ENCODE measurements at regions not wholly inside any gene's neighbourhood (a gene's known extent, or its start where the extent isn't known, plus 50 kb on each side); places are given as distances from the start of the nearest gene placed in this dataset.

DNA sequence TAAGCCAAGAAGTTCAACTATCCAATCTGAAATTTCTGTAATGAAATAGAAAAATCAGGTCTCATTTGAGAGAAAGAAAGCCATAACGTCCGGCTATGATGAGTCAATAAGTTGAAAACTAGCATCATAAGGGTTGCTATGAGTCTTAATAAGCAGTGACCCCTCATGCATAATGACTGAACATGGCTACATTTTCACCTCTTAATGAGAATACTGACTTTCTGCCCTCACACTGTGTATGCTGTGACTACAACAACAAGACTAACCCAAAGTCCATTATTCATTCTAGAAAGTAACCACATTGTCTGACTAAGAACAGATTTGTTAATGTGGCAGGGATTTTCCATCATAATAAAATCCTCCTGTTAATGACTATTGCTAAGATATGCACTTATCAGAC is 884.0 kb upstream of the CADM2 start:
- no peak overlapping the region for H3K4me3 ChIP-seq (ENCODE audit: low read length, poor library complexity, severe bottlenecking)
- no peak overlapping the region for H3K9ac ChIP-seq (ENCODE audit: low read depth, low read length, poor library complexity, severe bottlenecking)
- no peaks in the 10 kb centered on the region for H3K4me1 ChIP-seq (ENCODE audit: insufficient read depth, low read length, poor library complexity, severe bottlenecking)
- no peaks in the 10 kb centered on the region for H3K27me3 ChIP-seq (ENCODE audit: insufficient read depth, low read length, poor library complexity, severe bottlenecking)
- H3F3A ChIP-seq (ENCODE audit: low read depth) = no peaks in the 10 kb centered on the region
- no peaks in the 10 kb centered on the region for H3K79me2 ChIP-seq (ENCODE audit: insufficient read depth, low read length)
- H3K36me3 ChIP-seq (ENCODE audit: insufficient read depth, low read length) = no peaks in the 10 kb centered on the region
- TF ChIP-seq, protein P1, sequence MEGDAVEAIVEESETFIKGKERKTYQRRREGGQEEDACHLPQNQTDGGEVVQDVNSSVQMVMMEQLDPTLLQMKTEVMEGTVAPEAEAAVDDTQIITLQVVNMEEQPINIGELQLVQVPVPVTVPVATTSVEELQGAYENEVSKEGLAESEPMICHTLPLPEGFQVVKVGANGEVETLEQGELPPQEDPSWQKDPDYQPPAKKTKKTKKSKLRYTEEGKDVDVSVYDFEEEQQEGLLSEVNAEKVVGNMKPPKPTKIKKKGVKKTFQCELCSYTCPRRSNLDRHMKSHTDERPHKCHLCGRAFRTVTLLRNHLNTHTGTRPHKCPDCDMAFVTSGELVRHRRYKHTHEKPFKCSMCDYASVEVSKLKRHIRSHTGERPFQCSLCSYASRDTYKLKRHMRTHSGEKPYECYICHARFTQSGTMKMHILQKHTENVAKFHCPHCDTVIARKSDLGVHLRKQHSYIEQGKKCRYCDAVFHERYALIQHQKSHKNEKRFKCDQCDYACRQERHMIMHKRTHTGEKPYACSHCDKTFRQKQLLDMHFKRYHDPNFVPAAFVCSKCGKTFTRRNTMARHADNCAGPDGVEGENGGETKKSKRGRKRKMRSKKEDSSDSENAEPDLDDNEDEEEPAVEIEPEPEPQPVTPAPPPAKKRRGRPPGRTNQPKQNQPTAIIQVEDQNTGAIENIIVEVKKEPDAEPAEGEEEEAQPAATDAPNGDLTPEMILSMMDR (conservative IDR thresholded peaks at IDR 0.05; ENCODE audit: low read length) = no peak
- TF ChIP-seq EZH2phosphoT487 (IDR thresholded peaks at IDR 0.05; ENCODE audit: borderline replicate concordance) = no peak
- no peaks in the 10 kb centered on the region for H3K9me2 ChIP-seq (replicated peaks; ENCODE audit: low read depth, low read length)
- no peak overlapping the region for H3K4me2 ChIP-seq (ENCODE audit: low read depth, low read length, poor library complexity, severe bottlenecking)
- H4K20me1 ChIP-seq (ENCODE audit: insufficient read depth, low read length, poor library complexity, severe bottlenecking) = no peaks in the 10 kb centered on the region
- no peaks in the 10 kb centered on the region for H3K9me3 ChIP-seq (ENCODE audit: insufficient read depth, low read depth, low read length)
- H2AFZ ChIP-seq (ENCODE audit: low read length) = no peak overlapping the region

DNA sequence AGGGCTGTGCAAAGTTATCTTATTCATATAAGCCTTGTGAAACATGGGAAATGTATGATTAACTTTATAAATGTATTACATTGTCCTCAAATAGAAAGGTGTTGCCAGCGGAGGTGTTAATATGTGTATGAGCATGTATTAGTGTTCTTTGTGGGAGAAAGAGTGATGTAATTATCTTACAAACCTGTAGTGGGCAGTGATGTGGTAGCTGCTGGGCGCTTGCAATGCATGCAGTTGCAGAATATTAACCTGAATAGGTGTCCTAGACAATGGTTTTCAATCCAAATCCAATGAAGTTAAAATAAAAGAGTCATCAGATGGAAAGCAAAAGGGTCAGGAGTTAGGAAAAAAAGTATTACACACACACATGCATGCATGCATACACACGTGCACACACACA is 881.3 kb upstream of the CADM2 start:
- H2AFZ ChIP-seq (ENCODE audit: low read length) = no peak overlapping the region
- H3K79me2 ChIP-seq (ENCODE audit: insufficient read depth, low read length) = no peaks in the 10 kb centered on the region
- H3K9me2 ChIP-seq (replicated peaks; ENCODE audit: low read depth, low read length) = no peaks in the 10 kb centered on the region
- no peaks in the 10 kb centered on the region for H3K9me3 ChIP-seq (ENCODE audit: insufficient read depth, low read depth, low read length)
- H3K27me3 ChIP-seq (ENCODE audit: insufficient read depth, low read length, poor library complexity, severe bottlenecking) = no peaks in the 10 kb centered on the region
- H3F3A ChIP-seq (ENCODE audit: low read depth) = no peaks in the 10 kb centered on the region
- no peaks in the 10 kb centered on the region for H3K36me3 ChIP-seq (ENCODE audit: insufficient read depth, low read length)
- TF ChIP-seq, protein P1 (conservative IDR thresholded peaks at IDR 0.05; ENCODE audit: low read length) = peak; percentile 43
- TF ChIP-seq EZH2phosphoT487 (IDR thresholded peaks at IDR 0.05; ENCODE audit: borderline replicate concordance) = no peak
- no peaks in the 10 kb centered on the region for H3K4me1 ChIP-seq (ENCODE audit: insufficient read depth, low read length, poor library complexity, severe bottlenecking)
- no peaks in the 10 kb centered on the region for H4K20me1 ChIP-seq (ENCODE audit: insufficient read depth, low read length, poor library complexity, severe bottlenecking)
- H3K9ac ChIP-seq (ENCODE audit: low read depth, low read length, poor library complexity, severe bottlenecking) = no peak overlapping the region
- H3K4me2 ChIP-seq (ENCODE audit: low read depth, low read length, poor library complexity, severe bottlenecking) = no peak overlapping the region
- H3K4me3 ChIP-seq (ENCODE audit: low read length, poor library complexity, severe bottlenecking) = no peak overlapping the region

DNA sequence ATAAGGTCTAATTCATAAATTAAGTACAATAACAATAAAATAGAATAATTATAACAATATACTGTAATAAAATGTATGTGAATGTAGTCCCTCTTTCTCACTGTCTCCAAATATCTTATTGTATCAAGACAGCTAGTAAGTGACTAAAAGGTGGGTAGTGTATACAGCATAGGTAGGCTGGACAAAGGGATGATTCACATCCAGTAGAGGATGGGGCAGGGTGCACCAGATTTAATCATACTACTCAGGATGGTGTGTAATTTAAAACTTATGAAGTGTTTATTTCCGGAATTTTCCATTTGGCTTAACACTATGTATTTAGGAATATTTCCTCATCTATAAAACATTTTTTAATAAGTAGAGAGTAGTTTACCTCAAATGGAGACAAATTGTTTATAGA is 876.1 kb upstream of the CADM2 start:
- no peak for TF ChIP-seq EZH2phosphoT487 (IDR thresholded peaks at IDR 0.05; ENCODE audit: borderline replicate concordance)
- TF ChIP-seq, protein P1 (conservative IDR thresholded peaks at IDR 0.05; ENCODE audit: low read length) = no peak
- Histone ChIP-seq H3K9me2 (replicated peaks; ENCODE audit: low read depth, low read length) (no peaks in the 10 kb centered on the region), H2AFZ (ENCODE audit: low read length) (no peak overlapping the region), H3K4me3 (ENCODE audit: low read length, poor library complexity, severe bottlenecking) (no peak overlapping the region), H4K20me1 (ENCODE audit: insufficient read depth, low read length, poor library complexity, severe bottlenecking) (no peaks in the 10 kb centered on the region), H3K27me3 (ENCODE audit: insufficient read depth, low read length, poor library complexity, severe bottlenecking) (no peaks in the 10 kb centered on the region), H3K36me3 (ENCODE audit: insufficient read depth, low read length) (no peaks in the 10 kb centered on the region), H3K79me2 (ENCODE audit: insufficient read depth, low read length) (no peaks in the 10 kb centered on the region), H3K4me1 (ENCODE audit: insufficient read depth, low read length, poor library complexity, severe bottlenecking) (no peaks in the 10 kb centered on the region), H3F3A (ENCODE audit: low read depth) (no peaks in the 10 kb centered on the region), H3K9me3 (ENCODE audit: insufficient read depth, low read depth, low read length) (no peaks in the 10 kb centered on the region), H3K4me2 (ENCODE audit: low read depth, low read length, poor library complexity, severe bottlenecking) (no peak overlapping the region), H3K9ac (ENCODE audit: low read depth, low read length, poor library complexity, severe bottlenecking) (no peak overlapping the region)
